ENCODE measurements at regions not wholly inside any gene's neighbourhood (a gene's known extent, or its start where the extent isn't known, plus 50 kb on each side); places are given as distances from the start of the nearest gene placed in this dataset.
"Not testable (repeated sequence)": the region's sequence is repeated elsewhere in the genome, so short reads cannot be mapped to it uniquely, and the experiment has no call there.

DNA sequence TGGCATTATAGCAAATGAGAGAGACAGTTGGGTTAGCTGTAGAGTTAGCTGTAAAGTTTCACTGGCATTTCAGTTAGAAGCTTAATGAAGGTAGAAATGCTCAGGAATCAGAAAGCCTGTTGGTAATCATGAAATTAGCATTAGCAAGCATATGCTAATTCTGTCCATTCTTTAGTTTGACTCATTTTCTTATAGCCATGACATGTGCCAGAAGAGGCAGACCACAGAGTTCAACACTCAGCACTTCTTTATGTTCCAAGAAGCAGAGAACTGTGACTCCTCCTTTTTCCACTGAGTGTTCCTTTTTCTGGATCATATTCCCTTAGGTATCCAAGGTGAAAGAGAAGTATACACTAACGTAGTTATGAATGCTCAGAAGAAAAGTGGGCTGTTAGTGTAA, 276.2 kb upstream of the SGO1 start:
- no peak for DNase-seq (ENCODE audit: low spot score)
- TF ChIP-seq, protein P1, sequence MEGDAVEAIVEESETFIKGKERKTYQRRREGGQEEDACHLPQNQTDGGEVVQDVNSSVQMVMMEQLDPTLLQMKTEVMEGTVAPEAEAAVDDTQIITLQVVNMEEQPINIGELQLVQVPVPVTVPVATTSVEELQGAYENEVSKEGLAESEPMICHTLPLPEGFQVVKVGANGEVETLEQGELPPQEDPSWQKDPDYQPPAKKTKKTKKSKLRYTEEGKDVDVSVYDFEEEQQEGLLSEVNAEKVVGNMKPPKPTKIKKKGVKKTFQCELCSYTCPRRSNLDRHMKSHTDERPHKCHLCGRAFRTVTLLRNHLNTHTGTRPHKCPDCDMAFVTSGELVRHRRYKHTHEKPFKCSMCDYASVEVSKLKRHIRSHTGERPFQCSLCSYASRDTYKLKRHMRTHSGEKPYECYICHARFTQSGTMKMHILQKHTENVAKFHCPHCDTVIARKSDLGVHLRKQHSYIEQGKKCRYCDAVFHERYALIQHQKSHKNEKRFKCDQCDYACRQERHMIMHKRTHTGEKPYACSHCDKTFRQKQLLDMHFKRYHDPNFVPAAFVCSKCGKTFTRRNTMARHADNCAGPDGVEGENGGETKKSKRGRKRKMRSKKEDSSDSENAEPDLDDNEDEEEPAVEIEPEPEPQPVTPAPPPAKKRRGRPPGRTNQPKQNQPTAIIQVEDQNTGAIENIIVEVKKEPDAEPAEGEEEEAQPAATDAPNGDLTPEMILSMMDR (IDR thresholded peaks at IDR 0.05; ENCODE audit: borderline replicate concordance, control extremely low read depth, extremely low read depth, insufficient read depth, missing control alignments), result no peak
- in situ Hi-C loops (cut with MboI; ENCODE audit: low sequenced_read_pairs, unreplicated experiment), result no loop called here

DNA sequence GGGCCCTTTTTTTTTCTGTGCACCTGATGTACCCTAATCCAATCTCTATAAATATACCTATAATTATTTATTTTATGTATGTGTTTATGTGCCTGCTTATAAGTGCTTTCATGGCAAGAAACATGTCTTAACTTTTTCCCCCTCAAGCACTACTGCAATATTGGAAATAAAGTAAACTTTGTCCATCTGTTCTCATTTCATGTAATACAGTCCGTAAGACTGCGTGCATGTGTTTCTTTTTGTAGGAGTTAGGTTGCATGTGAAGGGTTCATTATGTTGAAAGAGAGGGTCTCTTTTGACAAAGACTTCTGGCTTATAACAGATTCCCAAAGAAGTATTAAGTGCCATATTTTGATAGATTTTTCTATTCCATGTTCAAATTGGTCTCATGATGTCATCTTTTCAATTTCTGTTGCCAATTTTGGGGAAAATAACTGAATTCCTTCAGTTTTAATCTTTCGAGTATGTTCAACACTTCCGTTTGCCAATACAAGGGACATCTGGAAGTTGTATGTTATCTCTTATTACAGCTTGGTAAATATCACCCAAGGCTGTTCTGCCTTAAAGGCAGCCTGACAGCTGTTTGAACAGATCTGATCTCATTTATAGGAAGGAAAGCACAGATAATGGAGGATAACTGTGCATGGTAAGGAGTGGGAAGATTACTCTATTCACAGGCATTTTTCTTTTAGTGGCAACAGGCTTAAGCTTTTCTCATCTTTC, 273.1 kb upstream of the SGO1 start:
- in situ Hi-C loops (cut with MboI; ENCODE audit: low sequenced_read_pairs, unreplicated experiment), result no loop called here
- DNase-seq (ENCODE audit: low spot score), result no peak
- TF ChIP-seq, protein P1 (IDR thresholded peaks at IDR 0.05; ENCODE audit: borderline replicate concordance, control extremely low read depth, extremely low read depth, insufficient read depth, missing control alignments), result no peak

GRCh38 chr3:20456511-20456910, 270.5 kb upstream of the SGO1 start:
- in situ Hi-C loops (cut with MboI; ENCODE audit: low sequenced_read_pairs, unreplicated experiment), result no loop called here
- DNase-seq (ENCODE audit: low spot score), result no peak
- TF ChIP-seq, protein P1 (IDR thresholded peaks at IDR 0.05; ENCODE audit: borderline replicate concordance, control extremely low read depth, extremely low read depth, insufficient read depth, missing control alignments), result no peak

- no peak for DNase-seq (ENCODE audit: low spot score)
- in situ Hi-C loops (cut with MboI; ENCODE audit: low sequenced_read_pairs, unreplicated experiment), result no loop called here
- TF ChIP-seq, protein P1 (IDR thresholded peaks at IDR 0.05; ENCODE audit: borderline replicate concordance, control extremely low read depth, extremely low read depth, insufficient read depth, missing control alignments), result no peak
Measured at GRCh38 chr3:20451170-20451569, 265.2 kb upstream of the SGO1 start.

DNA sequence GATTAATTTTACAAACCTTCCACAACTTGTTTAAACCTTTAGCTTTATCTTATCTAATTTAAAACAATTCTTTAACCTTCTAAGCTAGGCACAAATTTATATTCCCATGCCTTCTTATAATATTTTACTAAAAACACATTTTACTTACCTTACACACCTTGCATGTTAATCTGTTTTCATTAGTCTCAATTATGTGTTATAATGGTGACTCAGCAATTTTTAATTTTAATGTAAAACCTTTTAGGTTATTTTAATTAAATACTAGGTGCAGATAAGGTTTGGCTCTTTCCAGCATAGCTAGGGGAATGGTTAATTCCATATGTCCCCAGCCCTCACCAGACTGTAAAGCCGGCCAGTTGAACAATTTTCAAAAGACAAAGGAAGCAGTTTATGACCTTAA, 264.6 kb upstream of the SGO1 start:
- DNase-seq (ENCODE audit: low spot score), result no peak
- in situ Hi-C loops (cut with MboI; ENCODE audit: low sequenced_read_pairs, unreplicated experiment), result no loop called here

DNA sequence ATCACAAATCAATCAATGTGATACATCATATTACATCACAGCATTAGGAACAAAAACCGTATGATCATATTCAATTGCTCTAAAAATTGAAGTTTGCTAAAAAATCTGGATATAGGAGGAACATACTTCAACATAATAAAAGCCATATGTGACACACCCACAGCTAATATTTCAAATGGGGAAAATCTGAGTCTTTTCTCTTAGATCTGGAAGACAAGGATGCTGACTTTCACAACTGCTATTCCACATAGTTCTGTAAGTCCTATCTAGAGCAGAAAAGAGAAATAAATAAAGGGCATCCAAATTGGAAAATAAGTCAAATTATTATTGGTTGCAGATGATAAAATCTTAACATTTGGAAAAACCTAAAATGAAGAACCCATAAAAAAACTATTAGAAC, 256.8 kb upstream of the SGO1 start:
- DNase-seq (ENCODE audit: low spot score), result no peak
- TF ChIP-seq, protein P1 (IDR thresholded peaks at IDR 0.05; ENCODE audit: borderline replicate concordance, control extremely low read depth, extremely low read depth, insufficient read depth, missing control alignments), result no peak
- in situ Hi-C loops (cut with MboI; ENCODE audit: low sequenced_read_pairs, unreplicated experiment), result no loop called here

More for the DNA sequence above, 264.6 kb upstream of the SGO1 start:
- TF ChIP-seq, protein P1 (IDR thresholded peaks at IDR 0.05; ENCODE audit: borderline replicate concordance, control extremely low read depth, extremely low read depth, insufficient read depth, missing control alignments), result no peak

DNA sequence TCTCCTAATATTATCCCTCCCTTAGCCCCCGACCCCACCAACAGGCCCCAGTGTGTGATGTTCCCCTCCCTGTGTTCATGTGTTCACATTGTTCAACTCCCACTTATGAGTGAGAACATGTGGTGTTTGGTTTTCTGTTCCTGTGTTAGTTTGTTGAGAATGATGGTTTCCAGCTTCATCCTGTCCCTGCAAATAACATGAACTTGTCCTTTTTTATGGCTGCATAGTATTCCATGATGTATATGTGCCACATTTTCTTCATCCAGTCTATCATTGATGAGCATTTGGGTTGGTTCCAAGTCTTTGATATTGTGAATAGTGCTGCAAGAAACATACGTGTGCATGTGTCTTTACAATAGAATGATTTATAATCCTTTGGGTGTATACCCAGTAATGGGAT, 241.3 kb upstream of the SGO1 start:
- DNase-seq (ENCODE audit: low spot score); in situ Hi-C loops (cut with MboI; ENCODE audit: low sequenced_read_pairs, unreplicated experiment): not testable (repeated sequence)

Measured in GM13976 (cell line).